Vagina (tissue), 2 donors: ENCODE measurements at regions not wholly inside any gene's neighbourhood (a gene's known extent, or its start where the extent isn't known, plus 50 kb on each side); places are given as distances from the start of the nearest gene placed in this dataset.

Experiments used
- CTCF ChIP-seq, 3 experiments: fragments of 450-650 bp in 2 of 3; fragments of 200-600 bp in 1 of 3; sonication (generic) in 1 of 3; IDR thresholded peaks; one replicate each; pipeline ENCODE4 v1.5.1; 2017 to 2019; ENCODE audit warnings: antibody characterized with exemption in 3 of 3, mild to moderate bottlenecking in 2 of 3, moderate library complexity in 2 of 3
- POLR2A ChIP-seq, 2 donors: fragments of 450-650 bp; IDR thresholded peaks; one replicate each; pipeline ENCODE4 v1.6.1; 2017; ENCODE audit warnings: antibody characterized with exemption in 2 of 2, mild to moderate bottlenecking in 2 of 2, moderate library complexity in 2 of 2
- POLR2AphosphoS5 ChIP-seq, 2 donors: sonication (generic); formaldehyde crosslinking; IDR thresholded peaks; one replicate each; pipeline ENCODE4 v1.9.0; 2017; ENCODE audit warnings: antibody characterized with exemption in 2 of 2, mild to moderate bottlenecking in 2 of 2, low read depth in 1 of 2; ENCODE audit not compliant: insufficient read depth in 1 of 2

- TF ChIP-seq CTCF (IDR thresholded peaks at IDR 0.05) (no peak), POLR2A (IDR thresholded peaks at IDR 0.05) (no peak), POLR2AphosphoS5 (IDR thresholded peaks at IDR 0.05; ENCODE audit: insufficient read depth in 1 of 2, low read depth in 1 of 2) (no peak)
Measured at GRCh38 chr11:103798446-103798845, 238.0 kb upstream of the DDI1 start.
